Lower lobe of right lung (tissue), 2 donors: ENCODE measurements at regions not wholly inside any gene's neighbourhood (a gene's known extent, or its start where the extent isn't known, plus 50 kb on each side); places are given as distances from the start of the nearest gene placed in this dataset.

Experiments used
- ATAC-seq, 2 donors: fragments of 200-7000 bp; cut with Tn5 transposase; one replicate each; pipeline ENCODE4 v1.9.1; 2020 to 2022; ENCODE audit warnings: mild to moderate bottlenecking in 2 of 2, moderate library complexity in 2 of 2
- DNase-seq: peaks from one replicate; pipeline ENCODE4 v3.0.0-alpha.2; 2020
- H3K27ac ChIP-seq: fragments of 200-600 bp; one replicate; pipeline ENCODE4 v1.8.0; 2022
- H3K27me3 ChIP-seq: fragments of 200-600 bp; one replicate; pipeline ENCODE4 v1.8.0; 2022; ENCODE audit warnings: low read depth
- H3K36me3 ChIP-seq: fragments of 200-600 bp; one replicate; pipeline ENCODE4 v1.8.0; 2022; ENCODE audit warnings: mild to moderate bottlenecking
- H3K4me1 ChIP-seq: fragments of 200-600 bp; one replicate; pipeline ENCODE4 v1.8.0; 2022
- H3K4me3 ChIP-seq: fragments of 200-600 bp; one replicate; pipeline ENCODE4 v1.8.0; 2022; ENCODE audit warnings: mild to moderate bottlenecking
- H3K9me3 ChIP-seq: fragments of 200-600 bp; one replicate; pipeline ENCODE4 v1.8.0; 2022
- intact Hi-C: fragments of 100-400 bp; cut with DNase I; formaldehyde crosslinking; loops from one replicate; pipeline ENCODE4 v1.11.0; 2022
- TF ChIP-seq, protein P1 (sequence below): fragments of 200-600 bp; IDR thresholded peaks from one replicate; pipeline ENCODE4 v1.8.0; 2022; ENCODE audit warnings: antibody characterized with exemption, mild to moderate bottlenecking
- donor health status: DM: no; HTN: yes; CAD: no; lungs with severe emphysema.

DNA sequence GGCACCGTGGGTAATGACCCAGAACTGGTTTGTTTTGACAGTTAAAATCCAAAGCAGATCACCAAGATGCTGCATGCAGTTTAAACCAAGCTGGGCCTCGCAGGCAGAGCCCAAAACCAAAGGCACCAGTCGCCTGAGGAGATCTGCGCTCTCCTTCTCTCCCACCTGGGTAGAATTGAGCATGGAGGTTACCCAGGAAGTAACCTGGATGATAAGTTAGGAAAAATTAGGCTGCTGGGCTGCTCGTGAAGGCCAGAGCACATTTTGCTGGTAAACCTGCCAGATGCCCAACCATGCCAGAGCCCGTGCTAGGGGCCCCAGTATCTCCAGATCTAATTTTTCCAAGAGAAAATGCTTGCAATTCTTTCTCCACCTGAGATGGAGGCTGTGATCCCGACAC, 388.3 kb upstream of the MGMT start:
- Histone ChIP-seq H3K4me3 (no peak overlapping the region), H3K27ac (no peak overlapping the region), H3K36me3 (no peaks in the 10 kb centered on the region), H3K27me3 (no peaks in the 10 kb centered on the region), H3K9me3 (no peaks in the 10 kb centered on the region), H3K4me1 (no peaks in the 10 kb centered on the region)
- TF ChIP-seq, protein P1, sequence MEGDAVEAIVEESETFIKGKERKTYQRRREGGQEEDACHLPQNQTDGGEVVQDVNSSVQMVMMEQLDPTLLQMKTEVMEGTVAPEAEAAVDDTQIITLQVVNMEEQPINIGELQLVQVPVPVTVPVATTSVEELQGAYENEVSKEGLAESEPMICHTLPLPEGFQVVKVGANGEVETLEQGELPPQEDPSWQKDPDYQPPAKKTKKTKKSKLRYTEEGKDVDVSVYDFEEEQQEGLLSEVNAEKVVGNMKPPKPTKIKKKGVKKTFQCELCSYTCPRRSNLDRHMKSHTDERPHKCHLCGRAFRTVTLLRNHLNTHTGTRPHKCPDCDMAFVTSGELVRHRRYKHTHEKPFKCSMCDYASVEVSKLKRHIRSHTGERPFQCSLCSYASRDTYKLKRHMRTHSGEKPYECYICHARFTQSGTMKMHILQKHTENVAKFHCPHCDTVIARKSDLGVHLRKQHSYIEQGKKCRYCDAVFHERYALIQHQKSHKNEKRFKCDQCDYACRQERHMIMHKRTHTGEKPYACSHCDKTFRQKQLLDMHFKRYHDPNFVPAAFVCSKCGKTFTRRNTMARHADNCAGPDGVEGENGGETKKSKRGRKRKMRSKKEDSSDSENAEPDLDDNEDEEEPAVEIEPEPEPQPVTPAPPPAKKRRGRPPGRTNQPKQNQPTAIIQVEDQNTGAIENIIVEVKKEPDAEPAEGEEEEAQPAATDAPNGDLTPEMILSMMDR: no peak
- ATAC-seq (no peak), DNase-seq (no peak)
- intact Hi-C loops: no loop called here

DNA sequence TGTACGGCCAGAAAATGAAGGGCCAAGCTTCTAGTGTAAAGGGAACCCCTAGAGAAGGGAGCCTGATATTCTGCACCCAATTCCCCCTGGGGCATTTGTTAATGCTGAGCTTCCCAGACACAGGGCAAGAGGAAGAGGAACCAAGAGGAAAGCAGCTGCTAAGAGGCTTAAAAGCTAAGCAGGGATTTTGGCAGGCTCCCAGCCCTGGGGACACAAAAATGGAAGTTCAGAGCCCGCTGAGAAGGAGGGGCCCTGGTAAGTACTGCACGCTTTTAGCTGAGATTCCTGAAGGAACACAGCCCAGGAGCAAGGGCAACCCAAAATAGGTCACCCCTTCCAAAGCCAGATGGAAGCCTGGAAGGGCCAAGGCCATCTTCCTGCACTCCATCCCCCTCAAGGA, 387.3 kb upstream of the MGMT start:
- Histone ChIP-seq H3K4me3 (no peak overlapping the region), H3K9me3 (no peaks in the 10 kb centered on the region), H3K27ac (no peak overlapping the region), H3K36me3 (no peaks in the 10 kb centered on the region), H3K27me3 (no peaks in the 10 kb centered on the region), H3K4me1 (no peaks in the 10 kb centered on the region)
- no peak for DNase-seq
- TF ChIP-seq, protein P1: no peak
- intact Hi-C loops: no loop called here
- no peak for ATAC-seq

- Histone ChIP-seq H3K4me1 (no peaks in the 10 kb centered on the region), H3K36me3 (no peaks in the 10 kb centered on the region), H3K27me3 (no peaks in the 10 kb centered on the region), H3K9me3 (no peaks in the 10 kb centered on the region), H3K4me3 (no peak overlapping the region), H3K27ac (no peak overlapping the region)
- DNase-seq (no peak), ATAC-seq (no peak)
- intact Hi-C loops: no loop called here
- TF ChIP-seq, protein P1: no peak
Measured at GRCh38 chr10:129085811-129086210, 381.2 kb upstream of the MGMT start.

GRCh38 chr10:129089341-129089740, 377.7 kb upstream of the MGMT start:
- Histone ChIP-seq H3K27ac (no peak overlapping the region), H3K36me3 (no peaks in the 10 kb centered on the region), H3K27me3 (no peaks in the 10 kb centered on the region), H3K9me3 (no peaks in the 10 kb centered on the region), H3K4me1 (no peaks in the 10 kb centered on the region), H3K4me3 (no peak overlapping the region)
- intact Hi-C loops: no loop called here
- TF ChIP-seq, protein P1: no peak
- no peak for ATAC-seq
- no peak for DNase-seq

DNA sequence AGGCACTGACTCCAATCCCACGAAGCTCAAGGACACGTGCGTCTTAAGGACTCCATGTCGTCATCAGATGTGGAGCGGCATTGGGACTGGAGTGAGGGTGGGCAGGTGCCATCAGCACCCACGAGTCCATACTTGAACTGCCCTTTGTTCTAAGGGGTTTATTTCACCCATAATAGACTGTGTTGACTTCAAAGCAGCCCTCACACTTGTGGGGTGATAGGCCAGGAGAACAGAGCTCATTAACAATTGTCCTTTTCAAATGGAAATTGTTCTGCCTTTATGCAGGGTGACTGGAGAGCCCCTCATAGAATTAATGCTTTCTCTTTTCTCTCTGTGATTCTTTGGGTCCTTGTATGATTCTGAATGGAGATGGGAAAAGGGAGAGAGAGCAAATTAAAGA, 376.9 kb upstream of the MGMT start:
- intact Hi-C loops: no loop called here
- Histone ChIP-seq H3K4me1 (no peaks in the 10 kb centered on the region), H3K27me3 (no peaks in the 10 kb centered on the region), H3K4me3 (no peak overlapping the region), H3K9me3 (no peaks in the 10 kb centered on the region), H3K27ac (no peak overlapping the region), H3K36me3 (no peaks in the 10 kb centered on the region)
- TF ChIP-seq, protein P1: no peak
- DNase-seq: no peak
- no peak for ATAC-seq
